NCI-H82 (cell line): ENCODE measurements at regions not wholly inside any gene's neighbourhood (a gene's known extent, or its start where the extent isn't known, plus 50 kb on each side); places are given as distances from the start of the nearest gene placed in this dataset.
"Not testable (repeated sequence)": the region's sequence is repeated elsewhere in the genome, so short reads cannot be mapped to it uniquely, and the experiment has no call there.

Experiments
- DNase-seq: peaks from one replicate; lab custom pipeline; 2025; lab: John Stamatoyannopoulos, UW

- DNase-seq = no peak
Measured at GRCh38 chr20:39773380-39774000, 811.3 kb downstream of the DHX35 start.

GRCh38 chr20:39767352-39767751 is 805.2 kb downstream of the DHX35 start:
- no peak for DNase-seq

GRCh38 chr20:39766333-39766732 is 804.2 kb downstream of the DHX35 start:
- DNase-seq = no peak

GRCh38 chr20:39762716-39763115 is 800.6 kb downstream of the DHX35 start:
- DNase-seq = no peak

- DNase-seq = no peak
Measured at GRCh38 chr20:39758876-39759275, 796.7 kb downstream of the DHX35 start.

- DNase-seq = no peak
Measured at GRCh38 chr20:39756828-39757227, 794.7 kb downstream of the DHX35 start.

GRCh38 chr20:39756369-39756768 is 794.2 kb downstream of the DHX35 start:
- DNase-seq = no peak

GRCh38 chr20:39752262-39752876 is 790.2 kb downstream of the DHX35 start:
- no peak for DNase-seq

GRCh38 chr20:39751557-39752137 is 789.5 kb downstream of the DHX35 start:
- no peak for DNase-seq

- no peak for DNase-seq
Measured at GRCh38 chr20:39745380-39745779, 783.2 kb downstream of the DHX35 start.

GRCh38 chr20:39738651-39739050 is 776.5 kb downstream of the DHX35 start:
- no peak for DNase-seq

- DNase-seq = no peak
Measured at GRCh38 chr20:39736434-39737327, 774.5 kb downstream of the DHX35 start.

- not testable (repeated sequence) for DNase-seq
Measured at GRCh38 chr20:39725513-39725912, 763.4 kb downstream of the DHX35 start.

- DNase-seq = no peak
Measured at GRCh38 chr20:39719293-39719692, 757.1 kb downstream of the DHX35 start.

- DNase-seq = no peak
Measured at GRCh38 chr20:39717936-39718335, 755.8 kb downstream of the DHX35 start.

- DNase-seq = no peak
Measured at GRCh38 chr20:39716796-39717341, 754.7 kb downstream of the DHX35 start.

GRCh38 chr20:39713076-39713840 is 751.1 kb downstream of the DHX35 start:
- DNase-seq = no peak

GRCh38 chr20:39706184-39706663 is 744.1 kb downstream of the DHX35 start:
- DNase-seq = no peak

GRCh38 chr20:39705032-39705431 is 742.9 kb downstream of the DHX35 start:
- DNase-seq = no peak

- DNase-seq = not testable (repeated sequence)
Measured at GRCh38 chr20:39703357-39703756, 741.2 kb downstream of the DHX35 start.

- no peak for DNase-seq
Measured at GRCh38 chr20:39702701-39703349, 740.7 kb downstream of the DHX35 start.
